Liver (tissue), 8 donors: ENCODE measurements at regions not wholly inside any gene's neighbourhood (a gene's known extent, or its start where the extent isn't known, plus 50 kb on each side); places are given as distances from the start of the nearest gene placed in this dataset.

ENCODE experiments used
- DNase-seq: peaks from one replicate; pipeline ENCODE4 v3.0.0-alpha.2; 2017; ENCODE audit warnings: low spot score
- H3K27ac ChIP-seq, 2 donors: one replicate each; pipeline ENCODE4 v1.7.0; 2013; ENCODE audit warnings: inconsistent platforms in 2 of 2, low read length in 2 of 2, control low read depth in 1 of 2, low read depth in 1 of 2, mild to moderate bottlenecking in 1 of 2
- H3K27me3 ChIP-seq, 4 donors: one replicate each; pipeline versions ENCODE4 v1.6.1 to v1.7.0; 2013; ENCODE audit warnings: low read length in 3 of 4, inconsistent platforms in 1 of 4, mild to moderate bottlenecking in 1 of 4, moderate library complexity in 1 of 4; ENCODE audit not compliant: control insufficient read depth in 4 of 4, insufficient read depth in 4 of 4
- H3K36me3 ChIP-seq, 4 donors: one replicate each; pipeline versions ENCODE4 v1.6.1 to v1.7.0; 2013; ENCODE audit warnings: low read length in 3 of 4, mild to moderate bottlenecking in 3 of 4, low read depth in 1 of 4, moderate library complexity in 1 of 4; ENCODE audit not compliant: control insufficient read depth in 4 of 4, insufficient read depth in 3 of 4
- H3K4me1 ChIP-seq, 4 donors: one replicate each; pipeline versions ENCODE4 v1.6.1 to v1.7.0; 2013; ENCODE audit warnings: low read length in 3 of 4, mild to moderate bottlenecking in 3 of 4, moderate library complexity in 1 of 4; ENCODE audit not compliant: control insufficient read depth in 4 of 4, insufficient read depth in 4 of 4
- H3K4me3 ChIP-seq, 3 donors: one replicate each; pipeline versions ENCODE4 v1.6.1 to v1.7.0; 2013; ENCODE audit warnings: low read length in 3 of 3, control low read depth in 1 of 3, low read depth in 1 of 3, mild to moderate bottlenecking in 1 of 3
- H3K9ac ChIP-seq, 2 donors: one replicate each; pipeline ENCODE4 v1.7.0; 2013; ENCODE audit warnings: low read length in 2 of 2, mild to moderate bottlenecking in 2 of 2, moderate library complexity in 2 of 2, control low read depth in 1 of 2, low read depth in 1 of 2
- H3K9me3 ChIP-seq, 4 donors: one replicate each; pipeline versions ENCODE4 v1.6.1 to v1.7.0; 2013; ENCODE audit warnings: low read length in 3 of 4; ENCODE audit not compliant: control insufficient read depth in 4 of 4
- CTCF ChIP-seq: fragments of 150-350 bp; IDR thresholded peaks from 2 replicates; pipeline ENCODE4 v1.5.1; 2017; ENCODE audit warnings: improper control_type of control experiment, low read depth, low read length; ENCODE audit not compliant: missing input control
- EGR1 ChIP-seq, 2 donors: IDR thresholded peaks; 2 replicates each; pipeline ENCODE4 v1.6.1; 2016 to 2018; ENCODE audit warnings: antibody characterized with exemption in 2 of 2, low read depth in 2 of 2
- HNF4A ChIP-seq, 2 donors: conservative IDR thresholded peaks; 2 replicates each; pipeline ENCODE4 v1.6.1; 2016; ENCODE audit warnings: antibody characterized with exemption in 2 of 2, mild to moderate bottlenecking in 2 of 2
- HNF4G ChIP-seq: IDR thresholded peaks from 2 replicates; pipeline ENCODE4 v1.6.1; 2016; ENCODE audit warnings: antibody characterized with exemption
- JUND ChIP-seq, 2 donors: IDR thresholded peaks; 2 replicates each; pipeline ENCODE4 v1.6.1; 2016; ENCODE audit warnings: antibody characterized with exemption in 2 of 2
- MAX ChIP-seq: IDR thresholded peaks from 2 replicates; pipeline ENCODE4 v1.6.1; 2016; ENCODE audit warnings: antibody characterized with exemption
- RAD21 ChIP-seq, 2 donors: IDR thresholded peaks; 2 replicates each; pipeline ENCODE4 v1.6.1; 2016; ENCODE audit warnings: antibody characterized with exemption in 2 of 2, mild to moderate bottlenecking in 2 of 2
- REST ChIP-seq: IDR thresholded peaks from 2 replicates; pipeline ENCODE4 v1.6.1; 2016; ENCODE audit warnings: antibody characterized with exemption, mild to moderate bottlenecking
- YY1 ChIP-seq: IDR thresholded peaks from 2 replicates; pipeline ENCODE4 v1.6.1; 2016; ENCODE audit warnings: antibody characterized with exemption, mild to moderate bottlenecking
- ZBTB33 ChIP-seq: IDR thresholded peaks from 2 replicates; pipeline ENCODE4 v1.6.1; 2016; ENCODE audit warnings: antibody characterized with exemption
- WGBS: extraction: QIAGEN DNeasy Blood & Tissue Kit; methylation state at CpG from one replicate; pipeline ENCODE4 v1.1.7; 2013; 5-methylcytosine and 5-hydroxymethylcytosine counted together
- donor health status: healthy.
- donor health status: healthy.
- donor health status: healthy.
- donor health status: healthy.
- donor health status: healthy.

- H3K9me3 ChIP-seq: no peaks in the 10 kb centered on the region
- peak; percentile 28 for DNase-seq
- TF ChIP-seq HNF4G (no peak), JUND (IDR thresholded peaks at IDR 0.05) (no peak), YY1 (no peak), EGR1 (IDR thresholded peaks at IDR 0.05; ENCODE audit: low read depth in 2 of 2) (no peak)
- no peaks in the 10 kb centered on the region for H3K36me3 ChIP-seq
- no peak overlapping the region for H3K9ac ChIP-seq
- WGBS: 70% methylated on average over 16 of the region's 16 CpGs
- no peaks in the 10 kb centered on the region for H3K4me1 ChIP-seq
- H3K4me3 ChIP-seq: no peak overlapping the region
- no peak overlapping the region for H3K27ac ChIP-seq
- no peaks in the 10 kb centered on the region for H3K27me3 ChIP-seq
Measured at GRCh38 chr2:72031346-72032110, 116.1 kb downstream of the CYP26B1 start.

GRCh38 chr2:72028996-72029395, 118.7 kb downstream of the CYP26B1 start:
- peak; percentile 27 for DNase-seq
- Histone ChIP-seq H3K4me3 (no peak overlapping the region), H3K9me3 (no peaks in the 10 kb centered on the region), H3K9ac (no peak overlapping the region), H3K4me1 (no peaks in the 10 kb centered on the region), H3K27me3 (no peaks in the 10 kb centered on the region), H3K27ac (no peak overlapping the region), H3K36me3 (no peaks in the 10 kb centered on the region)
- TF ChIP-seq HNF4A (conservative IDR thresholded peaks at IDR 0.05) (no peak), HNF4G (no peak), ZBTB33 (no peak), MAX (no peak), RAD21 (IDR thresholded peaks at IDR 0.05) (no peak), CTCF (no peak), EGR1 (IDR thresholded peaks at IDR 0.05; ENCODE audit: low read depth in 2 of 2) (no peak), YY1 (no peak), REST (no peak), JUND (IDR thresholded peaks at IDR 0.05) (no peak)
- 66% methylated on average over 5 of the region's 5 CpGs for WGBS
